Pancreas (tissue), 10 donors: ENCODE measurements at regions not wholly inside any gene's neighbourhood (a gene's known extent, or its start where the extent isn't known, plus 50 kb on each side); places are given as distances from the start of the nearest gene placed in this dataset.
A peak's percentile ranks its signal among the peaks of the same experiment; 100 is the strongest.

ENCODE experiments used
- ATAC-seq, 4 donors: fragments of 200-7000 bp; cut with Tn5 transposase; one replicate each; pipeline versions ENCODE4 v1.8.0 to v1.9.1; 2020; ENCODE audit warnings: mild to moderate bottlenecking in 4 of 4, moderate library complexity in 4 of 4
- DNase-seq, 6 donors: peaks; one replicate each; pipeline ENCODE4 v3.0.0-alpha.2; 2020
- FAIRE-seq: peaks from 2 replicates; lab custom pipeline; 2012; peaks lifted over from hg19 to GRCh38; lab: Jason Lieb, UNC
- H3K27ac ChIP-seq, 4 donors: fragments of 200-600 bp; sonication (generic); 1 replicate in 3 of 4; 2 replicates in 1 of 4; pipeline versions ENCODE4 v1.5.0 to v1.8.0; 2020
- H3K27me3 ChIP-seq, 4 donors: fragments of 200-600 bp; one replicate each; pipeline ENCODE4 v1.8.0; 2021
- H3K36me3 ChIP-seq, 3 donors: fragments of 200-600 bp; sonication (generic) in 1 of 3; one replicate each; pipeline versions ENCODE4 v1.5.0 to v1.8.0; 2020 to 2021
- H3K4me1 ChIP-seq, 3 donors: fragments of 200-600 bp; one replicate each; pipeline ENCODE4 v1.8.0; 2021
- H3K4me3 ChIP-seq, 4 donors: fragments of 200-600 bp; sonication (generic) in 2 of 4; one replicate each; pipeline versions ENCODE4 v1.5.0 to v1.8.0; 2020 to 2021
- H3K9me3 ChIP-seq, 4 donors: fragments of 200-600 bp; one replicate each; pipeline ENCODE4 v1.8.0; 2021
- CTCF ChIP-seq, 4 donors: fragments of 200-600 bp; sonication (generic) in 3 of 4; IDR thresholded peaks; one replicate each; pipeline versions ENCODE4 v1.5.0 to v1.8.0; 2021; ENCODE audit warnings: antibody characterized with exemption in 4 of 4
- WGBS, 2 donors: extraction: QIAGEN DNeasy Blood & Tissue Kit; methylation state at CpG; one replicate each; pipeline ENCODE4 v1.1.7; 2013; 5-methylcytosine and 5-hydroxymethylcytosine counted together
- intact Hi-C, 3 donors: fragments of 100-400 bp; cut with DNase I; formaldehyde crosslinking; loops; one replicate each; pipeline versions ENCODE4 v1.11.1 to v1.14.2; 2022
- donor health status: healthy with polysubstance abuse.
- donor health status: DM: no; HTN: no; CAD: no; lungs with moderate emphysema.
- donor health status: DM: no; HTN: no; CAD: no.
- donor health status: control.
- donor health status: control.
- donor health status: Bipolar disorder and iron deficiency.
- donor health status: DM: yes; HTN: yes; CAD: no.
- donor health status: DM: no; HTN: no; CAD: no.
- donor health status: DM: no; HTN: no; CAD: no.
- donor health status: DM: yes; HTN: yes; CAD: no.

DNA sequence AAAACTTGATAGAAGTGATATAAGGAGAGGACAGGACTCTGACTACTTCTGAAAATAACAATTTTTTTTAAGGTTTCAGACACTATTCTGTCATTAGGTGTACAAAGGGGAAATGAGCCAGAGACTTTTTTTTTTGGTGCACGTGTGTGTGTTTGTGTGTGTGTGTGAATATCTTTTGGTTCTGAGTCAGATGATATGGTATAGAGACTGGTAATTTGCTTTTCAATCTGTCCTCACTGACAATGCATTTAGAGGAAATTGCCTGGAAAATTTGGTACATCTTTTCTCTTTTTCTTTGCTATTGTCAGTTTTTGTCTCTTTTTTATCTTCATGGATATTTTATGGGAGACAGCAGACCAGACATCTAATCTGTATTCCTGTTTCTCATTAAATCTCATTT is 59.3 kb downstream of the DDIT4L start:
- Histone ChIP-seq H3K4me1 (no peaks in the 10 kb centered on the region), H3K36me3 (no peaks in the 10 kb centered on the region), H3K27me3 (no peaks in the 10 kb centered on the region), H3K27ac (no peak overlapping the region), H3K4me3 (no peak overlapping the region), H3K9me3 (no peaks in the 10 kb centered on the region)
- ATAC-seq (no peak), DNase-seq (no peak), FAIRE-seq (no peak)
- TF ChIP-seq CTCF (IDR thresholded peaks at IDR 0.05), result no peak
- intact Hi-C loops, result no loop called here
- 43 to 47% methylated on average over 1 of the region's 1 CpG for WGBS, 2 donors

GRCh38 chr4:100130491-100130890 is 59.8 kb downstream of the DDIT4L start:
- Histone ChIP-seq H3K9me3 (no peaks in the 10 kb centered on the region), H3K27me3 (no peaks in the 10 kb centered on the region), H3K27ac (no peak overlapping the region), H3K4me3 (no peak overlapping the region), H3K4me1 (no peaks in the 10 kb centered on the region), H3K36me3 (no peaks in the 10 kb centered on the region)
- FAIRE-seq, result no peak
- intact Hi-C loops, result no loop called here
- ATAC-seq, result peak in 1 of 4 donors; percentile 29
- DNase-seq, result no peak
- no peak for TF ChIP-seq CTCF (IDR thresholded peaks at IDR 0.05)
- whole genome bisulfite sequencing, 2 donors, result 65 to 75% methylated on average over 4 of the region's 4 CpGs

DNA sequence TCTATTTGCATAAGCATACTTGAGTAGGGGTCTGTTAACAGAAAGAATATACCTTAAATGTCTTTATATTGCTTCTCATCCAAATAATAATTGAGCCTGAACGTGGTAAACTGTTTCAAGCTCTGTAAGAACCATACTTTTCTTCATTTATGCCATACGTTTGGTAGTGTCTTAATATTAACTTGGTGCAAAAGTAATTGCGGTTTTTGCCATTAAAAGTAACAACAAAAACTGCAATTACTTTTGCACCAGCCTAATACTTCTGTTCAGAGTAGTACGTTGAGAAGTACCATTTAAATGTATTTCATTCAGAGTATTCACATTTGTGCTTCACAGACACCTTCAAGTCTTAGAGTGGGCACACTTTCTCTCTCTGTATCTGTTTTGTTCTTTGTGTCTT is 60.5 kb downstream of the DDIT4L start:
- H3K4me3 ChIP-seq, result no peak overlapping the region
- H3K27me3 ChIP-seq, result no peaks in the 10 kb centered on the region
- H3K27ac ChIP-seq, result no peak overlapping the region
- no peaks in the 10 kb centered on the region for H3K36me3 ChIP-seq
- no peaks in the 10 kb centered on the region for H3K9me3 ChIP-seq
- WGBS, 2 donors, result 41 to 48% methylated on average over 4 of the region's 4 CpGs
- no peaks in the 10 kb centered on the region for H3K4me1 ChIP-seq
- intact Hi-C loops, result no loop called here
- no peak for TF ChIP-seq CTCF (IDR thresholded peaks at IDR 0.05)
- DNase-seq (no peak), FAIRE-seq (no peak), ATAC-seq (no peak)

GRCh38 chr4:100128338-100128737 is 61.9 kb downstream of the DDIT4L start:
- no peak for TF ChIP-seq CTCF (IDR thresholded peaks at IDR 0.05)
- intact Hi-C loops, result no loop called here
- ATAC-seq, result no peak
- WGBS, 2 donors, result 74 to 79% methylated on average over 2 of the region's 2 CpGs
- H3K4me3 ChIP-seq, result no peak overlapping the region
- H3K9me3 ChIP-seq, result no peaks in the 10 kb centered on the region
- H3K27me3 ChIP-seq, result no peaks in the 10 kb centered on the region
- DNase-seq, result no peak
- H3K27ac ChIP-seq, result no peak overlapping the region
- H3K36me3 ChIP-seq, result no peaks in the 10 kb centered on the region
- no peak for FAIRE-seq
- no peaks in the 10 kb centered on the region for H3K4me1 ChIP-seq

- Histone ChIP-seq H3K4me3 (no peak overlapping the region), H3K27me3 (no peaks in the 10 kb centered on the region), H3K36me3 (no peaks in the 10 kb centered on the region), H3K4me1 (no peaks in the 10 kb centered on the region), H3K9me3 (no peaks in the 10 kb centered on the region), H3K27ac (no peak overlapping the region)
- DNase-seq, result no peak
- FAIRE-seq, result no peak
- ATAC-seq, result no peak
- WGBS, 2 donors, result 49 to 56% methylated on average over 2 of the region's 2 CpGs
- no peak for TF ChIP-seq CTCF (IDR thresholded peaks at IDR 0.05)
- intact Hi-C loops, result no loop called here
These were observed 65.6 kb downstream of the DDIT4L start for GRCh38 chr4:100124715-100125114.
